GM21825 (cell line): ENCODE measurements at regions not wholly inside any gene's neighbourhood (a gene's known extent, or its start where the extent isn't known, plus 50 kb on each side); places are given as distances from the start of the nearest gene placed in this dataset.
"Not testable (repeated sequence)": the region's sequence is repeated elsewhere in the genome, so short reads cannot be mapped to it uniquely, and the experiment has no call there.

ENCODE experiments used
- ATAC-seq: cut with Tn5 transposase; IDR thresholded peaks from one replicate; pipeline ENCODE4 v1.9.1; 2021; ENCODE audit warnings: mild to moderate bottlenecking, moderate library complexity; ENCODE audit not compliant: unreplicated experiment

DNA sequence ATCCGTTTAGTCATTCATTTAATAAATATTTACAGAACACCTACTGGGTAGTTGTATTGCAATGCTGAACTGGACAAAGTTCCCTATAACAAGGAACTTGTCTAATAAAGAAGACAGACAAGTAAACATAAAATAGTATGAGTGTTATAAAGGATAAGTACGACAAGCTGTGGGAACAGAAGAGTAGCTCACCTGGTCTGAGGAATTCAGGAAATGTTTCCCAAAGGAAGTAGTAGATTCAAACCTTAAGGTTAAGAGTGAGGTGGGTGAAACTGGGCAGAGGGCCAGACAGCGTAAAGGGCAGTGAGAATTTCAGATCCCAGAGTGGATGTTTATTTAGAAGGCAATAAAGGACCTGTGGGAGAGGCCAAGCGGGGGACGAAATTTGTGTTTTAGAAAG lies 72.3 kb upstream of the CD2AP start:
- ATAC-seq: no peak

DNA sequence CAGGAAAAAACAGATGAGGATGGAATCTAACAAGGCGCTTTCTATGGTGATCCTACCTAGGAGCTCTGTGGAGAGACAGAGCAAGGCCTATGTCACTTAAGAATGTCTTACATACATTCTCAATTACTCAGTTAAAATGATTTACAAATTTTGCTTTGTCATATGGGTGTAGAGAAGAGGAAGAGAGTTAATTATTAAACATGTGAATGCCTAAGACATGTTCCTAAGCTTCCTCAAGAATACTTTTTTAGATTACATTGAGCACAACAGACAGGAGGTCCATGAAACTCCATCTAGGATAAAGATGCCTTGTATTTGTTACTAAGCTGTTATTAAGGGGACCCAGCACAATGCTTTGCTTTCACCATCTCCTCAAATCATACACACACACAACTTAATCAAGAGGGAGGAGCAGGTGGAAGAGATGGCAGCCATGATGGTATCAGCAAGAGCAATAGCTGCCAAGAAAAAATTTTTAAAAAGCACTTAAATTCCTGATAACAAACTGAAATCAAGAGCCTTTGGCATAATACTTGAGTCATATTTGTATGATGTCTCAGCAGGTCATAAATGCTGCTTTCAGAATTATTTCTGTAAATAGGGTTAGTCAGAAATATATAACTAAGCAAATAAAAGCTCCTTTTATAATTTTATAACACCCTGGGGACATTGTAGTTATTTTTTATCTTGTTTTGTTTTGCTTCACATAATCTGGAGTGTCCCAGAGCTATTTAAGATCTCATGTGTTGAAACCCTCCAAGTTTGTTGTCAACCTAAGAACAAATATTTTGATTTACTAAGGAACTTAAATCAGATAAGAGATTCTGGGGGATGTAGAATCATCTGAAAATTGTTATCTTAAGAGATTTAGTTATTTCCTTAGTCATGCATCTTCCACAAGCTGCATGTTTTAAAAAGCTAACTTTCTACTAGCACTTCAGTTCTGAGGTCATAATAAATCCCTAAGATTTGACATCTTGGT lies 70.0 kb upstream of the CD2AP start:
- ATAC-seq: no peak

DNA sequence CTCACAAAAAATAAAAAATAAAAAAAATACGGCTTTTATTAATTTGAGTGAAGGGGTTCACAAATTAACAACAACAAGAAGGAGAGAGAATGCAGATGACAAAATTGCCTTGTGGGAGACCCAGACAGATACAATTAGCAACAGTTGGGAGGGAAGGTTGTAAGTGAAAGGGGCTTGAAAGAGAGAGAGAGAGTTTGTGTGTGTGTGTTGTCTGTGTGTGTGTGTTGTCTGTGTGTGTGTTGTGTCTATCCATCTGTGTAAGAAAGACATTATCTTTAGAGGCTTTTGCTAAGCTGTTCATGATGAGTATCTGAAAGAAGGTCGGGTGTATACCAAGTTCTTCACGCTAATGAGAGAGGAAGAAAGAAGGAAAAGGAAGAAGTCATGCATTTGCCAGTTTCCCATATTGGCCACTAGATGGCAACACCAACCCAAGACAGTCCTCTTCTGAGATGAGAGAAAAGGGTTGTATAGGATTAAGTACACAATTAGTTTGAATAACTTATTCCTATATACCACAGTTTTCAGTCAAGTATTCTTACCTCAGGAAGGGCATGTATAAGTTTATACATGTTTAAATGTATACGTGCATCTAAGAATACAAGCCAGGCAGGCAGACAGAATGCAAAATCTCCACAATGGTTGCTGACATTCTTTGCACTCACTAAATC lies 63.7 kb upstream of the CD2AP start:
- ATAC-seq: peak; percentile 74

DNA sequence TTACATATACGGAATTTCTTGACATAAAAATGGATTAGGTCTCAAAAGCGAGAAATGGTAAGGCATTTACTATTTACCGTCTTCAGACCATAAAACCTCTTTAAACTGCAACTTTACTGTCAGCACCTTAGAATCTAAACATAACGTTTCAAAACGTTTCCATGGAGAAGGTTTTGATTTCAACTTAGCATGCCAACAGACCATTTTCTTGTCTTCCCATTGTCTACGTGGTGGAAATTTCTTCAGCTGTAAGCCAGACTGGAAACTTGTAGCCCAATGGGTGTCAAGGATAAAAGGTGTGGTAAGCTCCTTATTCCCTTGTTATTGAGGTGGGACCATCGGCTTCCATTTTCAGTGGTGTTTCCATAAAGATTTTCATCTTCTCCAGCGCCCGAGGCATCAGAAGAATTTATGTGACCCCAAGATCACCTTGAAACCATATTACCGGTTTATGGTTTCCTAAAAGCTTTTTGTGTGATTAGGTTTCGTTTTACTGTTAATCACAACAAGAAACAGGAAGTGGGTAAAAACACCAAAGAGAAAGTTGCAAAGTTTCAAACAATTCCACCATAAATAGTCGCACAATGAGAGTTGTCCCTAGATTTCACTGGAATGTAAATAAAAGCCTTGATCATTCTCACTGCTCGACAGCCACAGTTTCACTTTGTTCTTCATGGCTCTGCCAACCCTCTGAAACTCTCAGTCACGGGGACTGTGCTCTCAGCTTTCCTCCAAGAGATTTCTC lies 63.0 kb upstream of the CD2AP start:
- peak; percentile 73 for ATAC-seq

DNA sequence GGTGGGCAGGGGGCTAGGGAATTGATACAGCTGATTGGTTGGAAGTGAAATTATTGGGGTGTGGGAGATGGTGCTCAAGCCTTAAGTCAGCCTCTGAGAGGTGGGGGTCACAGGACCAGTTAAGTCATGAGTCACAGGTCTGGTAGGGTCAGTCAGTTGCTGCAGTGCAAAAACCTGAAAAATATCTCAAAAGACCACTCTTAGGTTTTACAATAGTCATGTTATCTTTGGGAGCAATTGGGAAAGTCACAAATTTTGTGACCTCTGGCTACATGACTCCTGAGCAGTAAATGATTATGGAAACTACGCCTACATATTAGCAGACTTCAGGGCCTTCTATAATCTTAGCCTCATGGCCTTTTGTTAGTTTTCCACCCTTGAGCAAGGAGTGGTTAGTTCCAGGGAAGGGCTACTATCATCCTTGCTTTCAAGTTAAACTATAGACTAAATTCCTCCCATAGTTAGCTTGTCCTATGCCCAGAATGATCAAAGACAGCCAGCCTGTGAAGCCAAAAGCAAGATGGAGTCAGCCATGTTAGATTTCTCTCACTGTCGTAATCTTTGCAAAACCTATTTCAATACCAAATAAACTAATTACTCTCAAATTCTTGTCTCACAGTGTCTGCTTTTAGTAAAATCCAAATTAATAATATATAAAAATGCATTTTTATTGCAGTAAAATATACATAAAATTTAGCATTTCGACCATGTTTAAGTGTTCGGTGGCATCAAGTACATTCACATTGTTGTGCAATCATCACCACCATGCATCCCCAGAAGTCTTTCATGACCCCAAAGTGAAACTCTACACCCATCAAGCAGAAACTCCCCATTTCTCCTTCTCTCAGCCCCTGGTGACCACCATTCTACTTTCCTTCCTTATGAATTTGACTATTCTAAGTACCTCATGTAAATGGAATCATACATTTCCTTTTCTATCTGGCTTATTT lies 60.9 kb upstream of the CD2AP start:
- no peak for ATAC-seq

DNA sequence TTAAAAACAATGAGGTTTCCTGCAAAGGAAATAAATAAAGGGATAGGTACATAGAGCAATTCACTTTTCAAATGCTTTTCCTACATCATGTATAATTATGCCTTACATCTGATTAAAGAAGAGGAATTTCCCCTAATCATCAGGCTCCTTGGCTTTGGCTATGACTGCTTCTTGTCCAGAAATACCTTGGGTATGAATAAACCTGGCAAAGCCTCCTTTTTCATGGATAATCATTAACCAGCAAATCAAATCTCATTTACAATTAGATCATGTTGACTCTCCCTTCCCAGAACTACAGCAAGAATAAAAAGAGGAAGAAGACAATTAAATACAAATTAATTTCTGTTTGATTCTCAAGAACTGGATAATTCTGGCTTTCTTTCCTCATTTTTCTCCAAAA lies 58.0 kb upstream of the CD2AP start:
- ATAC-seq: no peak

DNA sequence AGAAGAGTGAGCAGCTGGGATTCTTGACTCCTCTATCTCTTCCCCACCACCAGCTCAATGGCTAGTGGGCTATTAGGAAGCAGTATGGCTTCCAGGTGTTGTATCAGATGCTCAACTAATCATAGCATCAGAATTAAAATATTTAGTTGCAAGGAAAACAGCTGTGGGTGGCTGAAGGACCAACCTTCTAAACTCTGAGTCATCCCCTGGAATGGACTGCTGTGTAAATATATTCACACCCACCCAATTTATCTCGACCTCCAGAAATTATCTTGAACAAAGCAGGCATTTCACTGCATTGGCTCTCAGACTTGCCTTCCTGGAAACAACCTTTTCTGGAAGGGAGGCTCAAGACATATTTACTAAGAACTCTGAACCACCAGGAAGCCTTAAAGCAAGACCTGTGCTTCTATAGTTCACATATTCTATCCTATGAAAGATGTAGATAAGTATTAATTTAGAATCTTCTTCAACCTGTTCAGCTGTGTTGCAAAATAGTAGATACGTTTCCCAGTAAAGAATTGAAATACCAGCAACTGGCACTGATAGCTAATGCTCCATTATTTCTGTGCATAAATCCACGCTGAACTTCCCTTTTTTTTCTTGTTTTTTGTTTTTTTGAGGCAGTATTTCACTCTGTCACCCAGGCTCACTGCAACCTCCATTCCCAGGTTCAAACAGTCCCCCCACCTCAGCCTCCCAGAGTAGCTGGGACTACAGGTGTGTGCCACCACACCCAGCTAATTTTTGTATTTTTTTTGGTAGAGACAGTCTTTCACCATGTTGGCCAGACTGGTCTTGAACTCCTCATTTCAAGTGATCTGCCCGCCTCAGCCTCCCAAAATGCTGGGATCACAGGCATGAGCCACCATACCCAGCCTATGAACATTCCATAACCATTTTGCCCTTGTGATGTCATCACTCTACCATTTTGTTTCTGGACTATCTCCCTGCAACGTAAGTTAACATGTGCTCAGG lies 56.9 kb upstream of the CD2AP start:
- ATAC-seq: no peak

DNA sequence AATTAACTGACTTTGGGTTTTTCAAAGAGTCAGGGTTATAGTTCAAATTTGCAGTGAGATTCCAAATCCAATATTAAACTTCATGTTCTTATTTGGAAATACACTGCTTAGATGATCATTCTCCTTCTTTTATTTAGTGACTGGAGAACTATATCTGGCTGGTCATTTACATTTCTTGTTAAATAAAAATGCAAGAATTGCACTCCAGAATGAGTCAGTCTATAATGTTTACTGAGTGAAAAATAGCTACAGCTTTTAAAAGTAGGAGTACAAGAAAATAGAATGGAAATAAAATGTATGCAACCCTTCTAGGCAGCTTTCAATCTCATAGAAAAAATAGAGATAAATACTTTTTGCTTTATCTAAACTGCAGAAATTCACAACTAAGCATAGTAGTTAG lies 54.5 kb upstream of the CD2AP start:
- ATAC-seq: no peak

DNA sequence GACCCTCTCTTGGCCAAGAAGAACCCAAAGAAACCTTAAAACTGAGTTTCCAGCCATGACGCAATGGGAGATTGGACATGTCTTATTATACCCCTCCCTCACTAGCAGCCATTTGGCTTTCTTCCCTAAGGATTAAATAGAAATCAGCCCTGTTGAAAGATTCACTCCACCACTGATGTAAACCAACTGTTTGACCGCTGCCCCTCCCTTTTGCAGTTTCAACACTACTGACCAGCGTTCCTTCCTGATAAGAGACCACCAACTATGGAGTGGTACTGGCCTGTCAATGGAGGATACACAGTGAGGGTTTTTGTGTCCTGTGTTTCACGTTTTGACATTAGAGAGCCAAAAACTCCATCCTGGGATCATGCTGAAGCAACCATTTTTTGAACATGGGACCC lies 53.2 kb upstream of the CD2AP start:
- no peak for ATAC-seq

DNA sequence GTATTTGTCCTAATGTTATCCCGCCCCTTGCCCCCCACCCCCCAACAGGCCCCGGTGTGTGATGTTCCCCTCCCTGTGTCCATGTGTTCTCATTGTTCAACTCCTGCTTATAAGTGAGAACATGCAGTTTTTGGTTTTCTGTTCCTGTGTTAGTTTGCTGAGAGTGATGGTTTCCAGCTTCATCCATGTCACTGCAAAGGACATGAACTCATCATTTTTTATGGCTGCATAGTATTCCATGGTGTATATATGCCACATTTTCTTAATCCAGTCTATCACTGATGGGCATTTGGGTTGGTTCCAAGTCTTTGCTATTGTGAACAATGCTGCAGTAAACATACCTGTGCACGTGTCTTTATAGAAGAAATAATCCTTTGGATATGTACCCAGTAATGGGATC lies 51.9 kb upstream of the CD2AP start:
- not testable (repeated sequence) for ATAC-seq

DNA sequence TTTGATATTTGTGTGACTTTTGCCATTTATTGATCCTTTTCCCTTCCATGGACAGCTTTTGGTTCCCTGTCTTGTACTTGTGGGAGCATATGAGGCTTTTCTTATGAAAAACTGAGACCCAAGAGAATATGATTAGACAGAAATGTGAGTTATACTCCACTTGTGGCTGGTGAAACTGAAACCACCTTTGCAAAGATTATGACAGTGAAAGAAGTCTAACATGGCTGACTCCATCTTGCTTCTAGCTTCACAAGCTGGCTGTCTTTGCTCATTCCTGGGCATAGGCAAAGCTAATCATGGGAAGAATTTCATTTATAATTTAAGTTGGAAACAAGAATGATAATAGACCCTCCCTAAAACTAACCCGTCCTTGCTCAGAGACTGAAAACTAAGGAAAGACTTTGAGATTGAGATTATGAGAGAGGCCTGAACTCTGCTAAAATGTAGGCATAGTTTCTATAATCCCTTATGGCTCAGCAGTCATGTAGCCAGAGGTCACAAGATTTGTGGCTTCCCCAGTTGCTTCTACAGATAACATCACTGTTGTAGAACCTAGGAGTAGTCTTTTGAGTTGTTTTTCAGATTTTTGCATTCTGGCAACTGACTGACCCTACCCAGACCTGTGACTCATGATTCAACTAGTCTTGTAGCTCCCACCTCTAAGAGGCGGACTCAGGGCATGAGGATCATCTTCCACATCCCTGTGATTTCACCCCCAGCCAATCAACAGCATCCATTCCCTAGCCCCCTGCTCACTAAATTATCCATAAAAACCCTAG lies 50.9 kb upstream of the CD2AP start:
- ATAC-seq: no peak

DNA sequence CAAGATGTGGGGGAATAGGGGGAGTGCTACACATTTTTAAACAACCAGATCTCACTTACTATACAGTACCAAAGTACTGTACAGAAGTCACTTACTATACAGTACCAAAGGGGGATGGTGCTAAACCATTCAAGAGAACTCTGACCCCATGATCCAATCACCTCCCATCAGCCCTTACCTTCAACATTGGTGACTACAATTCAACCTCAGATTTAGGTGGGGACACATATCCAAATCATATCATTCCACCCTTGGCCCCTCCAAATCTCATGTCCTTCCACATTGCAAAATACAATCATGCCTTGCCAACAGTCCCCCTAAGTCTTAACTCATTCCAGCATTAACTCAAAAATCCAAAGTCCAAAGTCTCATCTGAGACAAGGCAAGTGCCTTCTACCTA lies 49.9 kb upstream of the CD2AP start:
- ATAC-seq: no peak
